ENCODE measurements at regions not wholly inside any gene's neighbourhood (a gene's known extent, or its start where the extent isn't known, plus 50 kb on each side); places are given as distances from the start of the nearest gene placed in this dataset.

DNA sequence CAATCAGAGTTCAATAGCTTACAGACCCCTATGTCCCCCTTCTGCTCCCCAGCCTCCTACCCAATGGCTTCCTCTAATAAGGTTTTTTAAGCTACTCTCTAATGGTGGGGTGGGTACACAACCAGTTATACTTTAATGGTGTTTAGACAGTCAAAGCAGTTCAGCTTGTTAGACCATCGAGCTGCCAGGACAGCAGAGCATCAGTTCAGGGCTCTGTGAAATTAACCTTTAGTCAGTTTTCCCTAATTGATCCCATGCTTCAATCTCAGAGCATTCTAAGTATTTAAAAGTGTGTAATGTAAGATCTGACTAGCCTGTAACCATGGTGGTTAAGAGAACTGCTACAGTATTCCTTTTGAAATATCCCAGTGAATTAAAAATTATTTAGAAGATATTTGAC is 107.2 kb upstream of the ZNF644 start:
- TF ChIP-seq, protein P1, sequence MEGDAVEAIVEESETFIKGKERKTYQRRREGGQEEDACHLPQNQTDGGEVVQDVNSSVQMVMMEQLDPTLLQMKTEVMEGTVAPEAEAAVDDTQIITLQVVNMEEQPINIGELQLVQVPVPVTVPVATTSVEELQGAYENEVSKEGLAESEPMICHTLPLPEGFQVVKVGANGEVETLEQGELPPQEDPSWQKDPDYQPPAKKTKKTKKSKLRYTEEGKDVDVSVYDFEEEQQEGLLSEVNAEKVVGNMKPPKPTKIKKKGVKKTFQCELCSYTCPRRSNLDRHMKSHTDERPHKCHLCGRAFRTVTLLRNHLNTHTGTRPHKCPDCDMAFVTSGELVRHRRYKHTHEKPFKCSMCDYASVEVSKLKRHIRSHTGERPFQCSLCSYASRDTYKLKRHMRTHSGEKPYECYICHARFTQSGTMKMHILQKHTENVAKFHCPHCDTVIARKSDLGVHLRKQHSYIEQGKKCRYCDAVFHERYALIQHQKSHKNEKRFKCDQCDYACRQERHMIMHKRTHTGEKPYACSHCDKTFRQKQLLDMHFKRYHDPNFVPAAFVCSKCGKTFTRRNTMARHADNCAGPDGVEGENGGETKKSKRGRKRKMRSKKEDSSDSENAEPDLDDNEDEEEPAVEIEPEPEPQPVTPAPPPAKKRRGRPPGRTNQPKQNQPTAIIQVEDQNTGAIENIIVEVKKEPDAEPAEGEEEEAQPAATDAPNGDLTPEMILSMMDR (IDR thresholded peaks at IDR 0.05): no peak
- no peak for TF ChIP-seq POLR2A (IDR thresholded peaks at IDR 0.05)
- no peak for TF ChIP-seq POLR2AphosphoS5 (IDR thresholded peaks at IDR 0.05)
- no peak for TF ChIP-seq EP300 (IDR thresholded peaks at IDR 0.05)

Data from gastroesophageal sphincter (tissue), 3 donors.